Breast epithelium (tissue), 4 donors: ENCODE measurements at regions not wholly inside any gene's neighbourhood (a gene's known extent, or its start where the extent isn't known, plus 50 kb on each side); places are given as distances from the start of the nearest gene placed in this dataset.

Experiments
- DNase-seq, 2 donors: peaks; one replicate each; pipeline ENCODE4 v3.0.0-alpha.2; 2019; ENCODE audit warnings: low spot score in 2 of 2
- H3K27ac ChIP-seq, 2 donors: fragments of 200-600 bp; sonication (generic) in 1 of 2; one replicate each; pipeline ENCODE4 v1.5.1; 2016 to 2019; ENCODE audit warnings: mild to moderate bottlenecking in 1 of 2
- H3K27me3 ChIP-seq, 2 donors: fragments of 200-600 bp; sonication (generic) in 1 of 2; one replicate each; pipeline versions ENCODE4 v1.5.1 to v1.6.0; 2017 to 2019; ENCODE audit warnings: control low read depth in 1 of 2, mild to moderate bottlenecking in 1 of 2
- H3K36me3 ChIP-seq: fragments of 200-600 bp; one replicate; pipeline ENCODE4 v1.5.1; 2019
- H3K4me1 ChIP-seq, 2 donors: fragments of 200-600 bp; sonication (generic); one replicate each; pipeline ENCODE4 v1.5.1; 2016 to 2019; ENCODE audit warnings: control low read depth in 1 of 2
- H3K4me3 ChIP-seq, 3 donors: fragments of 200-600 bp; sonication (generic); 1 replicate in 2 of 3; 2 replicates in 1 of 3; pipeline ENCODE4 v1.5.1; 2016 to 2019; ENCODE audit warnings: mild to moderate bottlenecking in 3 of 3, moderate library complexity in 2 of 3
- H3K9me3 ChIP-seq, 2 donors: fragments of 200-600 bp; sonication (generic) in 1 of 2; one replicate each; pipeline ENCODE4 v1.5.1; 2016 to 2019; ENCODE audit warnings: control low read depth in 1 of 2
- POLR2A ChIP-seq: fragments of 450-650 bp; IDR thresholded peaks from one replicate; pipeline ENCODE4 v1.6.1; 2016; ENCODE audit warnings: antibody characterized with exemption, mild to moderate bottlenecking, moderate library complexity
- POLR2AphosphoS5 ChIP-seq, 3 donors: sonication (generic); formaldehyde crosslinking; IDR thresholded peaks; one replicate each; pipeline ENCODE4 v1.6.1; 2017; ENCODE audit warnings: antibody characterized with exemption in 3 of 3
- intact Hi-C: fragments of 100-400 bp; cut with DNase I; formaldehyde crosslinking; loops from one replicate; pipeline ENCODE4 v1.15.1; 2023; ENCODE audit warnings: low total_unique reads
- TF ChIP-seq, protein P1 (sequence below), 3 donors: fragments of 450-650 bp; IDR thresholded peaks; one replicate each; pipeline ENCODE4 v1.5.1; 2016 to 2017; ENCODE audit warnings: antibody characterized with exemption in 3 of 3, mild to moderate bottlenecking in 3 of 3, moderate library complexity in 3 of 3

DNA sequence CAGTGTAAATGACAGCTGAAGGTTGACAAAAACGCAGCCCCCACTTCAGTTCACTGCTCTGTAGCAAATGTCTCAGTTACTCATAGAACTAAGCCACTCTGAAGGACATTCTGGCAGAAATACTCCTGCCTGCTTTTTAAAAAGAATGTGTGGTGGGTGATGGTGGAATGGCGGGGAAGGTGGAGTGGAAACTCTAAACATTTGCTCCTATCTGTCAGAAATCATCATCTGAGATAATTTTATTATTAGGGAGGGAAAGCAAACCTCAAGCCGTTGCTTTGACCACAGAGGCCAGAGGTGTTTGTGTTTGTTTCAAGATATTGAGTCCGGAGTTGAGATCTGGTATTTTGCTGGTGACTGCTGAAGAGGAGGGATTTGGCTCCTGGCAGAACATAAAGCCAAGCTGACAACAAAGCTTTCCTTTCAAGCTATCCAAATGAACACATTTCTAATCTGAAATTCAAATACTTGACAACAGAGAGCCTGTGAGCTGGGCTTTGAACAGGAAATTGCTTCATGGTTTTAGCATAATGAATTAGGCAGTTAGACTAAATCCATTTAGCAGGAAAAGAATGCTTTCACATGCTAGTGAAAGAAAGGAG lies 362.7 kb downstream of the CSNK1G3 start:
- Histone ChIP-seq H3K27ac (no peak overlapping the region), H3K36me3 (no peaks in the 10 kb centered on the region), H3K9me3 (no peaks in the 10 kb centered on the region), H3K27me3 (no peaks in the 10 kb centered on the region), H3K4me3 (no peak overlapping the region), H3K4me1 (no peaks in the 10 kb centered on the region)
- TF ChIP-seq POLR2AphosphoS5 (IDR thresholded peaks at IDR 0.05) (no peak), POLR2A (no peak)
- TF ChIP-seq, protein P1, sequence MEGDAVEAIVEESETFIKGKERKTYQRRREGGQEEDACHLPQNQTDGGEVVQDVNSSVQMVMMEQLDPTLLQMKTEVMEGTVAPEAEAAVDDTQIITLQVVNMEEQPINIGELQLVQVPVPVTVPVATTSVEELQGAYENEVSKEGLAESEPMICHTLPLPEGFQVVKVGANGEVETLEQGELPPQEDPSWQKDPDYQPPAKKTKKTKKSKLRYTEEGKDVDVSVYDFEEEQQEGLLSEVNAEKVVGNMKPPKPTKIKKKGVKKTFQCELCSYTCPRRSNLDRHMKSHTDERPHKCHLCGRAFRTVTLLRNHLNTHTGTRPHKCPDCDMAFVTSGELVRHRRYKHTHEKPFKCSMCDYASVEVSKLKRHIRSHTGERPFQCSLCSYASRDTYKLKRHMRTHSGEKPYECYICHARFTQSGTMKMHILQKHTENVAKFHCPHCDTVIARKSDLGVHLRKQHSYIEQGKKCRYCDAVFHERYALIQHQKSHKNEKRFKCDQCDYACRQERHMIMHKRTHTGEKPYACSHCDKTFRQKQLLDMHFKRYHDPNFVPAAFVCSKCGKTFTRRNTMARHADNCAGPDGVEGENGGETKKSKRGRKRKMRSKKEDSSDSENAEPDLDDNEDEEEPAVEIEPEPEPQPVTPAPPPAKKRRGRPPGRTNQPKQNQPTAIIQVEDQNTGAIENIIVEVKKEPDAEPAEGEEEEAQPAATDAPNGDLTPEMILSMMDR (IDR thresholded peaks at IDR 0.05), result no peak
- no peak for DNase-seq
- intact Hi-C loops, result no loop called here

DNA sequence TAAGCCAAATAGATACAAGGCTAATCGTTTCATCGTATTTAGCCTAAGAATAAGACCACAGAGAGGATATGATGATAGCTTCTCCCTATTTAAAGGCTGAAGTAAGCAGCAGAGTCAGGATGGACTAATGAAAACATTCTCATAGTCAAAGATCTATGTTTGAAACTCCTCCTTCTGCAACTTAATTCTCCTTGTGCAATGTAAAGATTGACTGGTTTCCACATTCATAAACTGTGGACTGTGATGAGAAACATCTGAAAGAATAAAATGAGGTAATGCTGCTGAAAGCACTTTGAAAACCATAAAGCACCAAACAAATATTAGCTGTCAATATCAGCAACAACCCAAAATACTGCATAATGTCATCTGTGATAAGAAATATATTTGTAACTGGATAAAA lies 361.9 kb downstream of the CSNK1G3 start:
- TF ChIP-seq POLR2A, result no peak
- no peak for TF ChIP-seq POLR2AphosphoS5 (IDR thresholded peaks at IDR 0.05)
- TF ChIP-seq, protein P1 (IDR thresholded peaks at IDR 0.05), result no peak
- intact Hi-C loops, result no loop called here

DNA sequence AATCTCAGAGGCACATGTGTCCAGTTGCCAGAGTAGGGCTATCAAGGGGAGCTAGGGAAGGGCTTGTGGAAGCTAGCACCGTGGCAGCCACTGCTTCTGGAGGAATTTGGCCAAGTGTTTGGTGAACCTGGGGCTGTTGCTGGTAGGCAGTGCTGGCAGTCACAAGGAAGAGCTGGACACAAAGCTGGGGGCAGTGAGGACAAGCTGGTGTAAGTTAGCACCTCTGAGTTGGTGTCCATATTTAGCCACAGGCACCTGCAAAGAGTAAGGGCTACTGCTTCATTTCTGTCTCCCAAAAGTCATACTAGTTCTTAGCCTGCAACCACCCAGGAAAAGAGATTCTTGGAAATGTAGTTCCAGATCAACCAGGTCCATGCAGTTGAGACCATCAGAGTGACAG lies 359.4 kb downstream of the CSNK1G3 start:
- no peak for DNase-seq
- TF ChIP-seq POLR2A (no peak), POLR2AphosphoS5 (IDR thresholded peaks at IDR 0.05) (no peak)
- TF ChIP-seq, protein P1 (IDR thresholded peaks at IDR 0.05), result no peak
- no peaks in the 10 kb centered on the region for H3K4me1 ChIP-seq
- intact Hi-C loops, result no loop called here
- H3K27ac ChIP-seq, result no peak overlapping the region
- H3K27me3 ChIP-seq, result no peaks in the 10 kb centered on the region
- H3K9me3 ChIP-seq, result no peaks in the 10 kb centered on the region
- no peaks in the 10 kb centered on the region for H3K36me3 ChIP-seq
- H3K4me3 ChIP-seq, result no peak overlapping the region

More for the DNA sequence above, 361.9 kb downstream of the CSNK1G3 start:
- Histone ChIP-seq H3K9me3 (no peaks in the 10 kb centered on the region), H3K27ac (no peak overlapping the region), H3K4me1 (no peaks in the 10 kb centered on the region), H3K36me3 (no peaks in the 10 kb centered on the region), H3K27me3 (no peaks in the 10 kb centered on the region), H3K4me3 (no peak overlapping the region)
- DNase-seq, result no peak

DNA sequence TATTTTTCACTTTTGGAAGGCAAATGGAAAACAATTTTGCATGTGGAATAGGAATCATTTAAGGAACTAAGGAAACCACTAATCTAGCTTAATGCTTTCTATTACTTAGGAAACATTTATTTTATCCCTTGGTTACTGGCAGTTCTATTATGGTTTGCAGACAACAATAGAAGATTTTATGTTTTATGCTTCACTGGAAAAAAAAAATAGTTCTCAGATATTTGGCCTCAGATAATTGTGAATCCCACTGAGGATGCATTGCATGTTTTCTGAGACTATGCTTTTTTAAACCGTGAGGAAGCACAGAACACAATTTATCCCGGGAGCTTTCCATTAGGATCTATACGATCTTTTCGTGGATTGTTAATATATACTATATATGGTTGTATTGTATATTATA lies 356.9 kb downstream of the CSNK1G3 start:
- H3K4me3 ChIP-seq, result no peak overlapping the region
- H3K27me3 ChIP-seq, result no peaks in the 10 kb centered on the region
- DNase-seq, result no peak
- TF ChIP-seq POLR2AphosphoS5 (IDR thresholded peaks at IDR 0.05) (no peak), POLR2A (no peak)
- TF ChIP-seq, protein P1 (IDR thresholded peaks at IDR 0.05), result no peak
- H3K9me3 ChIP-seq, result no peaks in the 10 kb centered on the region
- H3K36me3 ChIP-seq, result no peaks in the 10 kb centered on the region
- H3K27ac ChIP-seq, result no peak overlapping the region
- intact Hi-C loops, result no loop called here
- no peaks in the 10 kb centered on the region for H3K4me1 ChIP-seq

DNA sequence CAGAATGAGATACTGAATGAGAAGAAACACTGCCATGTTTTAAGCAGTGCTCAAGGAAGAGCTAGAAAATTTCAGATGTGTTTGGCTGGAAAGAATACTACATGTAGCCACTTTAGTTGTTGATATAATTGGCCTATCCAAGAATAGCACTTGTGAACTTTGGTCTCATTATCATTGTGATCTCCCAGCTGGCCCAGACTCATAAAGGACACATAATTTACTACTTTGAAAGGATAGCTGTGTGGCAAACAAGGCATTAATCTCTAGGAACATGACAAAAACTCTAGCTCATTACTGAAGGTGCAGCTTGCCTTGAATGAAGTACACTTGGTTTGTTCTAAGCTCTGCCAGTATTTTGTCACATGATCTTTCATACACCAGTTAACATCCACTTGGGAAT lies 356.3 kb downstream of the CSNK1G3 start:
- H3K27me3 ChIP-seq, result no peaks in the 10 kb centered on the region
- TF ChIP-seq POLR2AphosphoS5 (IDR thresholded peaks at IDR 0.05), result no peak
- TF ChIP-seq, protein P1 (IDR thresholded peaks at IDR 0.05), result no peak
- no peak for TF ChIP-seq POLR2A
- no peaks in the 10 kb centered on the region for H3K9me3 ChIP-seq
- H3K4me3 ChIP-seq, result no peak overlapping the region
- H3K36me3 ChIP-seq, result no peaks in the 10 kb centered on the region
- no peak overlapping the region for H3K27ac ChIP-seq
- no peaks in the 10 kb centered on the region for H3K4me1 ChIP-seq
- intact Hi-C loops, result no loop called here
- no peak for DNase-seq
